ENCODE measurements at regions not wholly inside any gene's neighbourhood (a gene's known extent, or its start where the extent isn't known, plus 50 kb on each side); places are given as distances from the start of the nearest gene placed in this dataset.

DNA sequence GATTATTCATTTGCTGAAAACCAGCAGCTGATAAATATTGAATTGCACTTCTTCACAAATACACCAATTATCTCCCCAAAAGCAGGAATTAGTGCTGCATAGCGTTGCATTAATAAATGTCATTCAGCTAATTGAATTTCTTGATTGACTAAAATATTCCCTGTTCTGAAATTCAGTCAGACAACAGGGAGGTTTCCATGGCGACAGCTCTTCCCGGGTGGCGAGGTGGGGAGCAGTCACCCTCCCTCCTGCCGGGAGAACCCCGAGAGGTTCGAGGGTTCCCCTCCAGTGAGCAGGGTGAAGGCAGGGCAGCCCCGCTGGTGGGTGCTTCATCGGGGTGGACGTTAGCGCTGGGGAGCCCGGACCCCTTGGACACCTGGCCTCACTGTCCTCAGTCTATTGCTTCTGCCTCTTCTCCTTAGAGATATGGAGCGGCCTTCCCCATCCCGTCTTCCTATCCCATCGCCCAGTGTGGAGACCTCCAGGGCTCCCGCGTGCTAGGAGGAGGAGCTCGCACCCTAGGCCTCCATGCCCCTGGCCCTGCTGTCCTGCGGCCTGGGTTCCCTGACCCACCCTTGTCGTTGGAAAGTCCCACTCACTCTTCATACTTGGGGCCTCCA lies 983.5 kb downstream of the BRD1 start:
- TF ChIP-seq, protein P1, sequence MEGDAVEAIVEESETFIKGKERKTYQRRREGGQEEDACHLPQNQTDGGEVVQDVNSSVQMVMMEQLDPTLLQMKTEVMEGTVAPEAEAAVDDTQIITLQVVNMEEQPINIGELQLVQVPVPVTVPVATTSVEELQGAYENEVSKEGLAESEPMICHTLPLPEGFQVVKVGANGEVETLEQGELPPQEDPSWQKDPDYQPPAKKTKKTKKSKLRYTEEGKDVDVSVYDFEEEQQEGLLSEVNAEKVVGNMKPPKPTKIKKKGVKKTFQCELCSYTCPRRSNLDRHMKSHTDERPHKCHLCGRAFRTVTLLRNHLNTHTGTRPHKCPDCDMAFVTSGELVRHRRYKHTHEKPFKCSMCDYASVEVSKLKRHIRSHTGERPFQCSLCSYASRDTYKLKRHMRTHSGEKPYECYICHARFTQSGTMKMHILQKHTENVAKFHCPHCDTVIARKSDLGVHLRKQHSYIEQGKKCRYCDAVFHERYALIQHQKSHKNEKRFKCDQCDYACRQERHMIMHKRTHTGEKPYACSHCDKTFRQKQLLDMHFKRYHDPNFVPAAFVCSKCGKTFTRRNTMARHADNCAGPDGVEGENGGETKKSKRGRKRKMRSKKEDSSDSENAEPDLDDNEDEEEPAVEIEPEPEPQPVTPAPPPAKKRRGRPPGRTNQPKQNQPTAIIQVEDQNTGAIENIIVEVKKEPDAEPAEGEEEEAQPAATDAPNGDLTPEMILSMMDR (IDR thresholded peaks at IDR 0.05; ENCODE audit: insufficient read depth, low read length): no peak
- no peak for TF ChIP-seq SPI1 (IDR thresholded peaks at IDR 0.05; ENCODE audit: borderline replicate concordance, low read depth)
- TF ChIP-seq, protein P2, sequence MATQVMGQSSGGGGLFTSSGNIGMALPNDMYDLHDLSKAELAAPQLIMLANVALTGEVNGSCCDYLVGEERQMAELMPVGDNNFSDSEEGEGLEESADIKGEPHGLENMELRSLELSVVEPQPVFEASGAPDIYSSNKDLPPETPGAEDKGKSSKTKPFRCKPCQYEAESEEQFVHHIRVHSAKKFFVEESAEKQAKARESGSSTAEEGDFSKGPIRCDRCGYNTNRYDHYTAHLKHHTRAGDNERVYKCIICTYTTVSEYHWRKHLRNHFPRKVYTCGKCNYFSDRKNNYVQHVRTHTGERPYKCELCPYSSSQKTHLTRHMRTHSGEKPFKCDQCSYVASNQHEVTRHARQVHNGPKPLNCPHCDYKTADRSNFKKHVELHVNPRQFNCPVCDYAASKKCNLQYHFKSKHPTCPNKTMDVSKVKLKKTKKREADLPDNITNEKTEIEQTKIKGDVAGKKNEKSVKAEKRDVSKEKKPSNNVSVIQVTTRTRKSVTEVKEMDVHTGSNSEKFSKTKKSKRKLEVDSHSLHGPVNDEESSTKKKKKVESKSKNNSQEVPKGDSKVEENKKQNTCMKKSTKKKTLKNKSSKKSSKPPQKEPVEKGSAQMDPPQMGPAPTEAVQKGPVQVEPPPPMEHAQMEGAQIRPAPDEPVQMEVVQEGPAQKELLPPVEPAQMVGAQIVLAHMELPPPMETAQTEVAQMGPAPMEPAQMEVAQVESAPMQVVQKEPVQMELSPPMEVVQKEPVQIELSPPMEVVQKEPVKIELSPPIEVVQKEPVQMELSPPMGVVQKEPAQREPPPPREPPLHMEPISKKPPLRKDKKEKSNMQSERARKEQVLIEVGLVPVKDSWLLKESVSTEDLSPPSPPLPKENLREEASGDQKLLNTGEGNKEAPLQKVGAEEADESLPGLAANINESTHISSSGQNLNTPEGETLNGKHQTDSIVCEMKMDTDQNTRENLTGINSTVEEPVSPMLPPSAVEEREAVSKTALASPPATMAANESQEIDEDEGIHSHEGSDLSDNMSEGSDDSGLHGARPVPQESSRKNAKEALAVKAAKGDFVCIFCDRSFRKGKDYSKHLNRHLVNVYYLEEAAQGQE (IDR thresholded peaks at IDR 0.05; ENCODE audit: insufficient replicate concordance, low read depth): no peak
- no peak for TF ChIP-seq POLR2AphosphoS5 (IDR thresholded peaks at IDR 0.05; ENCODE audit: low read depth)
- no peak for TF ChIP-seq GABPA (IDR thresholded peaks at IDR 0.05; ENCODE audit: low read depth)
- no peak for DNase-seq (ENCODE audit: low read depth in 1 of 2, low spot score in 1 of 2)
- Histone ChIP-seq H3K27ac (replicated peaks) (no peak overlapping the region), H3K4me3 (replicated peaks; ENCODE audit: insufficient read depth, low read length) (no peak overlapping the region), H3K27me3 (ENCODE audit: insufficient read depth, poor library complexity, severe bottlenecking) (no peaks in the 10 kb centered on the region)

DNA sequence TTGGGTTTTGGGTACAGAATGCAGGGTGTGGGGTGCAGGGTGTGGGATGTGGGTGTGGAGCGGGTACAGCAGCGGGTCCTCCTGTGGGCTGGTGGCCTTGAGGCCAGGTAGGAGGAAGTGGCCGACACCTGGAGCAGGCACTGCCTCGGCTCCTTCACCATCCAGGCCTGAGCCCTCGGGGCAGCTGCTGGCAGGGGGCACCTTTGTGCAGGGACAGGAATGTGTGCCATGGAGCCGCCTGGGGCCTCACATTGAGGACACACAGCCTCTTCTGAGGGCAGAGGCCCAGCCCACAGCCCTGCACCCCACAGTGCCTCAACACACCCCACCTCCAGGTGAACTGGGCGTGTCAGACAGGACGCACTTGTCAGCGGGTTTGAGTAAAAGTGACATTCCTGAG lies 984.0 kb downstream of the BRD1 start:
- Histone ChIP-seq H3K27me3 (ENCODE audit: insufficient read depth, poor library complexity, severe bottlenecking) (no peaks in the 10 kb centered on the region), H3K4me3 (replicated peaks; ENCODE audit: insufficient read depth, low read length) (no peak overlapping the region), H3K27ac (replicated peaks) (no peak overlapping the region)
- no peak for TF ChIP-seq GABPA (IDR thresholded peaks at IDR 0.05; ENCODE audit: low read depth)
- TF ChIP-seq, protein P1 (IDR thresholded peaks at IDR 0.05; ENCODE audit: insufficient read depth, low read length): no peak
- no peak for TF ChIP-seq POLR2AphosphoS5 (IDR thresholded peaks at IDR 0.05; ENCODE audit: low read depth)
- TF ChIP-seq, protein P2 (IDR thresholded peaks at IDR 0.05; ENCODE audit: insufficient replicate concordance, low read depth): no peak
- TF ChIP-seq SPI1 (IDR thresholded peaks at IDR 0.05; ENCODE audit: borderline replicate concordance, low read depth): no peak
- no peak for DNase-seq (ENCODE audit: low read depth in 1 of 2, low spot score in 1 of 2)

DNA sequence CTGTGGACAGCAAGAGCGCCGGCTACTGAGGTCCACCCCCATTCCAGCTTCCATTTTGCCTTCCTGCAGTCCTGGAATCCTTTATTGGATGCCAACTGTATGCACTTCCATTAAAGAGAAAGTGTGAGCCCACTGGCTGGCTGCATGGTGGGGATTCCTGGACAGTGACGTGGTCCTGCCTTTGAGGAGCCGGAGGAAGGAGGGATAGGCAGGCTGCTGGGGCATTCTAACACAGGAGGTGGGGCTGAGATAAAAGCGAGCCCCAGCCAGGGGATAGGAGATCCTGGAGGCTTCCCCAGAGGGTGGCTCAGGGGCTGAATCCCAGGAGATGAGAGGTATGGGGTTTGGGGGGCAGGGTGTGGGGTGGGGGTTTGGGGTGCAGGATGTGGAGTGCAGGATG lies 984.7 kb downstream of the BRD1 start:
- DNase-seq (ENCODE audit: low read depth in 1 of 2, low spot score in 1 of 2): no peak
- H3K27ac ChIP-seq (replicated peaks): no peak overlapping the region

More for the DNA sequence above, 984.7 kb downstream of the BRD1 start:
- no peak for TF ChIP-seq POLR2AphosphoS5 (IDR thresholded peaks at IDR 0.05; ENCODE audit: low read depth)
- TF ChIP-seq, protein P2 (IDR thresholded peaks at IDR 0.05; ENCODE audit: insufficient replicate concordance, low read depth): no peak
- TF ChIP-seq GABPA (IDR thresholded peaks at IDR 0.05; ENCODE audit: low read depth): no peak
- no peak for TF ChIP-seq SPI1 (IDR thresholded peaks at IDR 0.05; ENCODE audit: borderline replicate concordance, low read depth)
- TF ChIP-seq, protein P1 (IDR thresholded peaks at IDR 0.05; ENCODE audit: insufficient read depth, low read length): no peak
- no peaks in the 10 kb centered on the region for H3K27me3 ChIP-seq (ENCODE audit: insufficient read depth, poor library complexity, severe bottlenecking)
- H3K4me3 ChIP-seq (replicated peaks; ENCODE audit: insufficient read depth, low read length): no peak overlapping the region

All from HL-60 (cell line).